SK-N-SH treated with all-trans-retinoic acid at 6 μM for 48 hours (cell line): ENCODE measurements at regions not wholly inside any gene's neighbourhood (a gene's known extent, or its start where the extent isn't known, plus 50 kb on each side); places are given as distances from the start of the nearest gene placed in this dataset.

ENCODE experiments used
- ATAC-seq: fragments of 200-7000 bp; cut with Tn5 transposase; 3 replicates; pipeline ENCODE4 v1.9.1; 2020; ENCODE audit warnings: mild to moderate bottlenecking, moderate library complexity
- ESRRG ChIP-seq: fragments of 250-450 bp; sonication (Bioruptor Pico); IDR thresholded peaks from 2 replicates; pipeline ENCODE4 v1.6.1; 2021; ENCODE audit warnings: mild to moderate bottlenecking
- GLIS3 ChIP-seq: fragments of 250-450 bp; sonication (Bioruptor Pico); IDR thresholded peaks from 2 replicates; pipeline ENCODE4 v1.5.0; 2020; ENCODE audit warnings: mild to moderate bottlenecking, moderate library complexity
- ISL1 ChIP-seq: fragments of 250-450 bp; sonication (Bioruptor Pico); IDR thresholded peaks from 2 replicates; pipeline ENCODE4 v2.1.2; 2022; ENCODE audit warnings: mild to moderate bottlenecking, moderate library complexity
- PPARA ChIP-seq: fragments of 250-450 bp; sonication (Bioruptor Pico); IDR thresholded peaks from 2 replicates; pipeline ENCODE4 v1.5.0; 2020; ENCODE audit warnings: mild to moderate bottlenecking, borderline replicate concordance
- RARB ChIP-seq: fragments of 250-450 bp; sonication (Bioruptor Pico); IDR thresholded peaks from 2 replicates; pipeline ENCODE4 v1.8.0; 2021; ENCODE audit warnings: mild to moderate bottlenecking, moderate library complexity
- SNAI2 ChIP-seq: fragments of 250-450 bp; sonication (Bioruptor Pico); IDR thresholded peaks from 2 replicates; pipeline ENCODE4 v1.5.0; 2020; ENCODE audit warnings: mild to moderate bottlenecking, moderate library complexity
- TOX ChIP-seq: fragments of 250-450 bp; sonication (Bioruptor Pico); IDR thresholded peaks from 2 replicates; pipeline ENCODE4 v1.8.0; 2021; ENCODE audit warnings: mild to moderate bottlenecking, moderate library complexity, borderline replicate concordance
- ZC3H10 ChIP-seq: fragments of 250-450 bp; sonication (Bioruptor Pico); IDR thresholded peaks from 2 replicates; pipeline ENCODE4 v1.5.1; 2021; ENCODE audit warnings: mild to moderate bottlenecking, moderate library complexity
- ZFP30 ChIP-seq: fragments of 450-650 bp; formaldehyde crosslinking; IDR thresholded peaks from 2 replicates; pipeline ENCODE4 v1.5.0; 2022; ENCODE audit warnings: mild to moderate bottlenecking, moderate library complexity
- ZNF70 ChIP-seq: fragments of 450-650 bp; formaldehyde crosslinking; IDR thresholded peaks from 2 replicates; pipeline ENCODE4 v1.5.0; 2020; ENCODE audit warnings: mild to moderate bottlenecking, moderate library complexity
- ZNF8 ChIP-seq: fragments of 450-650 bp; formaldehyde crosslinking; IDR thresholded peaks from 2 replicates; pipeline ENCODE4 v1.5.0; 2020; ENCODE audit warnings: mild to moderate bottlenecking, moderate library complexity
- TF ChIP-seq, protein P1 (sequence below): fragments of 250-450 bp; sonication (Bioruptor Pico); IDR thresholded peaks from 2 replicates; pipeline ENCODE4 v1.8.0; 2020; ENCODE audit warnings: mild to moderate bottlenecking, moderate library complexity, borderline replicate concordance
- TF ChIP-seq, protein P2 (sequence below): fragments of 250-450 bp; sonication (Bioruptor Pico); IDR thresholded peaks from 2 replicates; pipeline ENCODE4 v1.5.1; 2021; ENCODE audit warnings: mild to moderate bottlenecking, moderate library complexity
- TF ChIP-seq, protein P3 (sequence below): fragments of 250-450 bp; sonication (Bioruptor Pico); IDR thresholded peaks from 2 replicates; pipeline ENCODE4 v1.5.0; 2020; ENCODE audit warnings: mild to moderate bottlenecking, moderate library complexity
- TF ChIP-seq, protein P4 (sequence below): fragments of 250-450 bp; sonication (Bioruptor Pico); IDR thresholded peaks from 2 replicates; pipeline ENCODE4 v1.8.0; 2021; ENCODE audit warnings: low read depth, mild to moderate bottlenecking, moderate library complexity, borderline replicate concordance
- TF ChIP-seq, protein P5 (sequence below): fragments of 250-450 bp; sonication (Bioruptor Pico); IDR thresholded peaks from 2 replicates; pipeline ENCODE4 v1.5.1; 2020; ENCODE audit warnings: low read depth, mild to moderate bottlenecking, moderate library complexity

DNA sequence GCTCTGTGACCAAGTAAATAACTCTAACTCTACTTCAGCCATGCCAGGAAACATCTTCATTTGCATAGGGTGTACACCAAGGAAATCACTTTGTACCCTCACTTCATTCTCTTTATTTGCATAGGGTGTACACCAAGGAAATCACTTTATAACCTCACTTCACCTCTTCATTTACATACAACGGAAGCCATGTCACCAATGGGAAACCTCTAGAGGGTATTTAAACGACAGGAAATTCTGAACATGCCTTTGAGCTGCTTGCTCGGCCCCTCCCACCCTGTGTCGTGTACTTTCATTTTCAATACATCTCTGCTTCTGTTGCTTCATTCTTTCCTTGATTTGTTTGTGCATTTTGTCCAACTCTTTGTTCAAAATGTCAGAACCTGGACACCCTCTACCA is 848.1 kb upstream of the FRG1 start (continued):
- TF ChIP-seq, protein P1, sequence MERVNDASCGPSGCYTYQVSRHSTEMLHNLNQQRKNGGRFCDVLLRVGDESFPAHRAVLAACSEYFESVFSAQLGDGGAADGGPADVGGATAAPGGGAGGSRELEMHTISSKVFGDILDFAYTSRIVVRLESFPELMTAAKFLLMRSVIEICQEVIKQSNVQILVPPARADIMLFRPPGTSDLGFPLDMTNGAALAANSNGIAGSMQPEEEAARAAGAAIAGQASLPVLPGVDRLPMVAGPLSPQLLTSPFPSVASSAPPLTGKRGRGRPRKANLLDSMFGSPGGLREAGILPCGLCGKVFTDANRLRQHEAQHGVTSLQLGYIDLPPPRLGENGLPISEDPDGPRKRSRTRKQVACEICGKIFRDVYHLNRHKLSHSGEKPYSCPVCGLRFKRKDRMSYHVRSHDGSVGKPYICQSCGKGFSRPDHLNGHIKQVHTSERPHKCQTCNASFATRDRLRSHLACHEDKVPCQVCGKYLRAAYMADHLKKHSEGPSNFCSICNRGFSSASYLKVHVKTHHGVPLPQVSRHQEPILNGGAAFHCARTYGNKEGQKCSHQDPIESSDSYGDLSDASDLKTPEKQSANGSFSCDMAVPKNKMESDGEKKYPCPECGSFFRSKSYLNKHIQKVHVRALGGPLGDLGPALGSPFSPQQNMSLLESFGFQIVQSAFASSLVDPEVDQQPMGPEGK (CRISPR knock-in tag): no peak
- TF ChIP-seq, all 23 proteins: peak for 0

DNA sequence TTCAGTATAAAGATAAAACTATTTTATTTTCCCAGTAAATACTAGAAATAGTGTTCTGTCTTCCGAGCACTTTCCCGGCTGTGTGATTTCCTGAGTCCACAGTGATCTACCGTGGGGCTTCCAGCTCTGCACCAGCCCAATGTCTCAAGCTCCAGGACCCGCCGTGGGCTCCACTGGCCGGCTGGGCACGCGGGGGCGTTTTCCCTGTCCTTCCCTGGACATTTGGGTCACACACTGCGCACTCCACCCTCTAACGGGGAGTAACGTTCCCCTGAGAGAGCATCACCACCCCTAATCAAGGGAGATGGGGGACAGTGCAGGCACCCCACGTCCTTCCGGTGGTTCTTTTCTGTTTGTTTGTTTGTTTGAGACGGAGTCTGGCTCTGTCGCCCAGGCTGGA is 844.6 kb upstream of the FRG1 start:
- ATAC-seq: no peak
- TF ChIP-seq ZNF70 (no peak), PPARA (CRISPR knock-in tag) (no peak), GLIS3 (no peak), RARB (CRISPR knock-in tag) (no peak), ISL1 (CRISPR knock-in tag) (no peak), ZC3H10 (CRISPR knock-in tag) (no peak)
- TF ChIP-seq, protein P2, sequence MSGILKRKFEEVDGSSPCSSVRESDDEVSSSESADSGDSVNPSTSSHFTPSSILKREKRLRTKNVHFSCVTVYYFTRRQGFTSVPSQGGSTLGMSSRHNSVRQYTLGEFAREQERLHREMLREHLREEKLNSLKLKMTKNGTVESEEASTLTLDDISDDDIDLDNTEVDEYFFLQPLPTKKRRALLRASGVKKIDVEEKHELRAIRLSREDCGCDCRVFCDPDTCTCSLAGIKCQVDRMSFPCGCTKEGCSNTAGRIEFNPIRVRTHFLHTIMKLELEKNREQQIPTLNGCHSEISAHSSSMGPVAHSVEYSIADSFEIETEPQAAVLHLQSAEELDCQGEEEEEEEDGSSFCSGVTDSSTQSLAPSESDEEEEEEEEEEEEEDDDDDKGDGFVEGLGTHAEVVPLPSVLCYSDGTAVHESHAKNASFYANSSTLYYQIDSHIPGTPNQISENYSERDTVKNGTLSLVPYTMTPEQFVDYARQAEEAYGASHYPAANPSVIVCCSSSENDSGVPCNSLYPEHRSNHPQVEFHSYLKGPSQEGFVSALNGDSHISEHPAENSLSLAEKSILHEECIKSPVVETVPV (CRISPR knock-in tag): no peak
- TF ChIP-seq, protein P3, sequence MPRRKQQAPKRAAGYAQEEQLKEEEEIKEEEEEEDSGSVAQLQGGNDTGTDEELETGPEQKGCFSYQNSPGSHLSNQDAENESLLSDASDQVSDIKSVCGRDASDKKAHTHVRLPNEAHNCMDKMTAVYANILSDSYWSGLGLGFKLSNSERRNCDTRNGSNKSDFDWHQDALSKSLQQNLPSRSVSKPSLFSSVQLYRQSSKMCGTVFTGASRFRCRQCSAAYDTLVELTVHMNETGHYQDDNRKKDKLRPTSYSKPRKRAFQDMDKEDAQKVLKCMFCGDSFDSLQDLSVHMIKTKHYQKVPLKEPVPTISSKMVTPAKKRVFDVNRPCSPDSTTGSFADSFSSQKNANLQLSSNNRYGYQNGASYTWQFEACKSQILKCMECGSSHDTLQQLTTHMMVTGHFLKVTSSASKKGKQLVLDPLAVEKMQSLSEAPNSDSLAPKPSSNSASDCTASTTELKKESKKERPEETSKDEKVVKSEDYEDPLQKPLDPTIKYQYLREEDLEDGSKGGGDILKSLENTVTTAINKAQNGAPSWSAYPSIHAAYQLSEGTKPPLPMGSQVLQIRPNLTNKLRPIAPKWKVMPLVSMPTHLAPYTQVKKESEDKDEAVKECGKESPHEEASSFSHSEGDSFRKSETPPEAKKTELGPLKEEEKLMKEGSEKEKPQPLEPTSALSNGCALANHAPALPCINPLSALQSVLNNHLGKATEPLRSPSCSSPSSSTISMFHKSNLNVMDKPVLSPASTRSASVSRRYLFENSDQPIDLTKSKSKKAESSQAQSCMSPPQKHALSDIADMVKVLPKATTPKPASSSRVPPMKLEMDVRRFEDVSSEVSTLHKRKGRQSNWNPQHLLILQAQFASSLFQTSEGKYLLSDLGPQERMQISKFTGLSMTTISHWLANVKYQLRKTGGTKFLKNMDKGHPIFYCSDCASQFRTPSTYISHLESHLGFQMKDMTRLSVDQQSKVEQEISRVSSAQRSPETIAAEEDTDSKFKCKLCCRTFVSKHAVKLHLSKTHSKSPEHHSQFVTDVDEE (CRISPR knock-in tag): no peak
- TF ChIP-seq, all 23 proteins: peak for 0

DNA sequence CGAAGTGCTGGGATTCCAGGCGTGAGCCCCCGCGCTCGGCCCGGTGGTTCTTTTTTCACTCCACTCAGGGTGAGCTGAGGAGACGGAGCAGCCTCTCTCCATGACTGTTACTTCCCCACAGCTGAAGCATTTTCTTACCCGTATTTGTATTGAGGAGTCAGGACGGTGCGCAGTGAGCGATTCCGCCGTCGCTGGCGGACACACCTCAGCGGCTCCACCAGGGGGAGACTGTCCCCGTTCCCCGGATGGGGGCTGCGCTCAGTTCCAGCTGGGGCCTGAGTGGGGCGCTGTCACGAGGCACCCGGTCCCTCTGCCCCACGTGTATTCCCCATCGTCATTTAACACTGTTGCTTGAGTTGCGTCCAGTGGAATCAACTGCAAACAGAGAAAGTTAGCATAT is 844.0 kb upstream of the FRG1 start:
- TF ChIP-seq ZFP30 (CRISPR knock-in tag) (no peak), ESRRG (CRISPR knock-in tag) (no peak), ZNF8 (CRISPR knock-in tag) (no peak)
- TF ChIP-seq, protein P4, sequence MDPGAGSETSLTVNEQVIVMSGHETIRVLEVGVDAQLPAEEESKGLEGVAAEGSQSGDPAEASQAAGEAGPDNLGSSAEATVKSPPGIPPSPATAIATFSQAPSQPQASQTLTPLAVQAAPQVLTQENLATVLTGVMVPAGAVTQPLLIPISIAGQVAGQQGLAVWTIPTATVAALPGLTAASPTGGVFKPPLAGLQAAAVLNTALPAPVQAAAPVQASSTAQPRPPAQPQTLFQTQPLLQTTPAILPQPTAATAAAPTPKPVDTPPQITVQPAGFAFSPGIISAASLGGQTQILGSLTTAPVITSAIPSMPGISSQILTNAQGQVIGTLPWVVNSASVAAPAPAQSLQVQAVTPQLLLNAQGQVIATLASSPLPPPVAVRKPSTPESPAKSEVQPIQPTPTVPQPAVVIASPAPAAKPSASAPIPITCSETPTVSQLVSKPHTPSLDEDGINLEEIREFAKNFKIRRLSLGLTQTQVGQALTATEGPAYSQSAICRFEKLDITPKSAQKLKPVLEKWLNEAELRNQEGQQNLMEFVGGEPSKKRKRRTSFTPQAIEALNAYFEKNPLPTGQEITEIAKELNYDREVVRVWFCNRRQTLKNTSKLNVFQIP (CRISPR knock-in tag): no peak

DNA sequence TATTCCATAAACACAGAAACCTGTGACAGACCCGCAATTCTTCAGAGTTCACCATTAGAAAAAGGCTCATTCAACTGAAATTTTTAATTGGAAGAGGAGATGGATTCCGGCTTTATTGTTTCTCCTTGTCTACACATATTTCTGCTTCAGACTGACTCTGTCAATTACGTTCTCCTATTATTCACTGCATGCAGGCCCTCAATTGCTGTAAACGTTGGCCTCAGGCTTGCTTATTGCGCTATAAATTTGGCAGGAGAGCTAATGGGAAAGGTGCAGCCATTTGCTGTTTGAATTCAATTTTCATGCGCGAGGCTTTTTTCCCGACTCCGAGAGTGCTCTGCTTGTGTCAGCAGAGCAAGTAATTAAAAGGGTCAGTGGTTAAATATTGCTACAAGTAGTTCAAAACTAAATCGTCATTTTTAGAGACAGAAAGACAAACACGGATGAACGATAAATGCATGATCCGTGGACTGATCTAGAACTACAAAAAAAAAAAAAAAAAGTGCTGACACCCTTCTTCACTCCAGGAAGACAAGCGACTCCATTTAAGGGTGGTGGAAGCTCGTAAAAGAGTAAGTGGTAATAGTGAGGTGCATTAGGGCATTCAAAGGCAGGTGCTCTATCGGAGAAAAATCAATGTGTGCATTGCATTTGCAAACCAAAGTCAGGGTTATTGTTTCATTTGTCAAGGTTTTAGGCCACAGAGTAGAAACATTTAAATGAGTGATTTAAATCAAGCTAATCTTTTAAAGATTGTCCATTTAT is 841.6 kb upstream of the FRG1 start:
- no peak for ATAC-seq
- TF ChIP-seq ZNF8 (CRISPR knock-in tag) (no peak), PPARA (CRISPR knock-in tag) (no peak), ZFP30 (CRISPR knock-in tag) (no peak), ZC3H10 (CRISPR knock-in tag) (no peak), RARB (CRISPR knock-in tag) (no peak), ESRRG (CRISPR knock-in tag) (no peak), GLIS3 (no peak), TOX (CRISPR knock-in tag) (no peak), SNAI2 (CRISPR knock-in tag) (no peak)
- TF ChIP-seq, protein P2 (CRISPR knock-in tag): no peak
- TF ChIP-seq, protein P4 (CRISPR knock-in tag): no peak
- TF ChIP-seq, protein P5, sequence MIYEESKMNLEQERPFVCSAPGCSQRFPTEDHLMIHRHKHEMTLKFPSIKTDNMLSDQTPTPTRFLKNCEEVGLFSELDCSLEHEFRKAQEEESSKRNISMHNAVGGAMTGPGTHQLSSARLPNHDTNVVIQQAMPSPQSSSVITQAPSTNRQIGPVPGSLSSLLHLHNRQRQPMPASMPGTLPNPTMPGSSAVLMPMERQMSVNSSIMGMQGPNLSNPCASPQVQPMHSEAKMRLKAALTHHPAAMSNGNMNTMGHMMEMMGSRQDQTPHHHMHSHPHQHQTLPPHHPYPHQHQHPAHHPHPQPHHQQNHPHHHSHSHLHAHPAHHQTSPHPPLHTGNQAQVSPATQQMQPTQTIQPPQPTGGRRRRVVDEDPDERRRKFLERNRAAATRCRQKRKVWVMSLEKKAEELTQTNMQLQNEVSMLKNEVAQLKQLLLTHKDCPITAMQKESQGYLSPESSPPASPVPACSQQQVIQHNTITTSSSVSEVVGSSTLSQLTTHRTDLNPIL: no peak

More for the DNA sequence above, 844.0 kb upstream of the FRG1 start:
- ATAC-seq: no peak
